Rectal smooth muscle tissue (tissue), 1 donor: ENCODE measurements at regions not wholly inside any gene's neighbourhood (a gene's known extent, or its start where the extent isn't known, plus 50 kb on each side); places are given as distances from the start of the nearest gene placed in this dataset.

ENCODE experiments used
- H3K27ac ChIP-seq: one replicate; pipeline ENCODE4 v1.7.0; 2013; ENCODE audit warnings: low read depth, low read length, inconsistent platforms
- H3K27me3 ChIP-seq: one replicate; pipeline ENCODE4 v1.7.0; 2013; ENCODE audit warnings: low read length; ENCODE audit not compliant: control insufficient read depth, insufficient read depth
- H3K36me3 ChIP-seq: one replicate; pipeline ENCODE4 v1.7.0; 2013; ENCODE audit warnings: low read length; ENCODE audit not compliant: control insufficient read depth, insufficient read depth
- H3K4me1 ChIP-seq: one replicate; pipeline ENCODE4 v1.7.0; 2013; ENCODE audit warnings: low read length; ENCODE audit not compliant: control insufficient read depth, insufficient read depth
- H3K4me3 ChIP-seq: one replicate; pipeline ENCODE4 v1.7.0; 2013; ENCODE audit warnings: low read length
- H3K9ac ChIP-seq: one replicate; pipeline ENCODE4 v1.7.0; 2013; ENCODE audit warnings: low read length

- no peaks in the 10 kb centered on the region for H3K4me1 ChIP-seq
- H3K4me3 ChIP-seq = no peak overlapping the region
- H3K27me3 ChIP-seq = no peaks in the 10 kb centered on the region
- H3K9ac ChIP-seq = no peak overlapping the region
- H3K27ac ChIP-seq = no peak overlapping the region
- H3K36me3 ChIP-seq = no peaks in the 10 kb centered on the region
Observed at GRCh38 chr11:129252621-129253020, 60.5 kb upstream of the ARHGAP32 start.

GRCh38 chr11:129251067-129251466 is 58.9 kb upstream of the ARHGAP32 start:
- Histone ChIP-seq H3K4me1 (no peaks in the 10 kb centered on the region), H3K27ac (no peak overlapping the region), H3K4me3 (no peak overlapping the region), H3K27me3 (no peaks in the 10 kb centered on the region), H3K9ac (no peak overlapping the region), H3K36me3 (no peaks in the 10 kb centered on the region)

- Histone ChIP-seq H3K9ac (no peak overlapping the region), H3K4me1 (no peaks in the 10 kb centered on the region), H3K36me3 (no peaks in the 10 kb centered on the region), H3K27ac (no peak overlapping the region), H3K27me3 (no peaks in the 10 kb centered on the region), H3K4me3 (no peak overlapping the region)
Observed at GRCh38 chr11:129249923-129250322, 57.8 kb upstream of the ARHGAP32 start.

DNA sequence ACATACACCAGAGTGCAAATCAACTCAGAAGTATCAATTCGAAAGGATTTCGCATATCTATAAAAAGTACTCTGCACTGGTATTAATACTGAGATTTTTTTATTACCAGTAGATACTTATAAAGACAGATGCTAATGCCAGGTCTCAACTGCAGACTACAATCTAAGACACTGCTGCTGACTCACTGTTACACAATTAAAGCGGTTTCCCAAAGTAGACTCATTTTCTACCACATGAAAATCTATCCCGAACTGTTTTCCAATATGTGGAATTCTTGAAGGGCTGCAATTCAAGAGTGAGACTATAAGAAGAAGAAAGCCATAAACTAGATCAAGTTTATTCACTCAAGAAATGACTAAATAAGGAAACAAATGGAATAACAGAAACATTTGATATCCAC is 57.2 kb upstream of the ARHGAP32 start:
- no peaks in the 10 kb centered on the region for H3K36me3 ChIP-seq

DNA sequence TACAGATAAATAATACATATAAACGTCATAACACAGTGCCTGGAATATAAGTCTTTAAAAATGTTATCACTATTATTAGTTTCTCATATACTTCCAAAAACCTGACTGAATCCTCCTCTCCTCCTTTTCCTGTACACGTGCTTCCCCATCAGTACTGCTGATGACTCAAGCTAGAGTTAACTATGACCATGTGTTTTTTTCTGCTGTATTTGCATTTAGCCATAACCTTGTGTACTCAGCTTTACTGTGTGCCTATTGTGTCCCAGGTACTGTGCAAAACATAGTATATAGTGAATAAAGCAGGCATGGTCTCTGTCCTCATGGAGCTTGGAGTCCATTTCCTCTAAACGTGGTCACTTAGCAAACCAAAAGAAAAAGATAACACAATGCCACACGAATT is 56.5 kb upstream of the ARHGAP32 start:
- no peak overlapping the region for H3K4me3 ChIP-seq
- H3K36me3 ChIP-seq = no peaks in the 10 kb centered on the region
- H3K4me1 ChIP-seq = no peaks in the 10 kb centered on the region
- no peak overlapping the region for H3K27ac ChIP-seq
- H3K27me3 ChIP-seq = no peaks in the 10 kb centered on the region
- no peak overlapping the region for H3K9ac ChIP-seq

More for the DNA sequence above, 57.2 kb upstream of the ARHGAP32 start:
- Histone ChIP-seq H3K27ac (no peak overlapping the region), H3K4me1 (no peaks in the 10 kb centered on the region), H3K9ac (no peak overlapping the region), H3K27me3 (no peaks in the 10 kb centered on the region), H3K4me3 (no peak overlapping the region)

- Histone ChIP-seq H3K4me1 (no peaks in the 10 kb centered on the region), H3K9ac (no peak overlapping the region), H3K4me3 (no peak overlapping the region), H3K36me3 (no peaks in the 10 kb centered on the region), H3K27ac (no peak overlapping the region), H3K27me3 (no peaks in the 10 kb centered on the region)
Observed at GRCh38 chr11:129247135-129247534, 55.0 kb upstream of the ARHGAP32 start.

GRCh38 chr11:129242855-129243254 is 50.7 kb upstream of the ARHGAP32 start:
- Histone ChIP-seq H3K27ac (no peak overlapping the region), H3K9ac (no peak overlapping the region), H3K4me3 (no peak overlapping the region), H3K4me1 (no peaks in the 10 kb centered on the region), H3K36me3 (no peaks in the 10 kb centered on the region), H3K27me3 (no peaks in the 10 kb centered on the region)
